ENCODE measurements at regions not wholly inside any gene's neighbourhood (a gene's known extent, or its start where the extent isn't known, plus 50 kb on each side); places are given as distances from the start of the nearest gene placed in this dataset.

GRCh38 chr6:82032444-82032843 is 215.1 kb downstream of the IBTK start:
- Histone ChIP-seq H3K36me3 (ENCODE audit: control insufficient read depth, insufficient read depth, low read length) (no peaks in the 10 kb centered on the region), H3K4me3 (ENCODE audit: low read depth, low read length) (no peak overlapping the region), H3K27me3 (ENCODE audit: control insufficient read depth, insufficient read depth, low read length) (no peaks in the 10 kb centered on the region)
- TF ChIP-seq CTCF (IDR thresholded peaks at IDR 0.05; ENCODE audit: insufficient read depth, low read length, poor library complexity, severe bottlenecking), result no peak
- no peak for DNase-seq (ENCODE audit: low read depth)

DNA sequence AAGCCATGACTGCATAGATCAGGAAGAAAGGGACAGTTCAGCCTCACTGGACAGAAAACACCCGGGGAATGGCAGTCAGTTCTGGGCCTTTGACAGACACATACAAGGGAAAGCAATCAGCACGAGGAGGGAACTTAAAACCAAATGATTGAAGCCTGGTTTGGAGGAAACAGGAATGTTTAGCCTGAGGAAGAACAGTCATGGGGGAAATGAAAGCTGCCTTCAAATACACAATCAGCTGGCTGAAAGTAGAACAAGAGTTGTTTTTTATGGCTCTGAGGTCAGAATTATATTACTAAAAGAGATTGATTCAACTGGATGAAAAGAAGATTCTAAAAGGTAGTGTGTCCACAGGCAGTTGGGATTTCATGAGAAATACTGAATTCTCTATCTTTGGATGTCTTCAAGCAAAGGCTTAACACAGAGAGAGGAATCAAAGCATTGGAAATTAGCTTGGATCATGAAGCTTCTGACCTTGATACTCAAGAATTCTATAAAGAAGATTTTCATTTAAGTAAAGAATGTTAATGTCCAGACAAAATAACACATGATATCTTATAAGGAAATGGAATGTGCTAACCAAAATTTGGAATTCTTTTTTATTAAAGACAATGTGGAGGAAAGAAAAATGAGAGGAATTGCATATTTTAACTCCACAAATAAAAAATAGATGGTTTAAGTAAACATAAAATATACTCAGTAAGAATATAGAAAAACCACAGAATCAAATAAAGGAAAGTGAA is 216.6 kb downstream of the IBTK start:
- no peak for TF ChIP-seq CTCF (IDR thresholded peaks at IDR 0.05; ENCODE audit: insufficient read depth, low read length, poor library complexity, severe bottlenecking)
- H3K27me3 ChIP-seq (ENCODE audit: control insufficient read depth, insufficient read depth, low read length), result no peaks in the 10 kb centered on the region
- H3K36me3 ChIP-seq (ENCODE audit: control insufficient read depth, insufficient read depth, low read length), result no peaks in the 10 kb centered on the region
- no peak overlapping the region for H3K4me3 ChIP-seq (ENCODE audit: low read depth, low read length)
- no peak for DNase-seq (ENCODE audit: low read depth)

GRCh38 chr6:82030301-82030700 is 217.2 kb downstream of the IBTK start:
- Histone ChIP-seq H3K36me3 (ENCODE audit: control insufficient read depth, insufficient read depth, low read length) (no peaks in the 10 kb centered on the region), H3K27me3 (ENCODE audit: control insufficient read depth, insufficient read depth, low read length) (no peaks in the 10 kb centered on the region), H3K4me3 (ENCODE audit: low read depth, low read length) (no peak overlapping the region)
- no peak for TF ChIP-seq CTCF (IDR thresholded peaks at IDR 0.05; ENCODE audit: insufficient read depth, low read length, poor library complexity, severe bottlenecking)
- DNase-seq (ENCODE audit: low read depth), result no peak

DNA sequence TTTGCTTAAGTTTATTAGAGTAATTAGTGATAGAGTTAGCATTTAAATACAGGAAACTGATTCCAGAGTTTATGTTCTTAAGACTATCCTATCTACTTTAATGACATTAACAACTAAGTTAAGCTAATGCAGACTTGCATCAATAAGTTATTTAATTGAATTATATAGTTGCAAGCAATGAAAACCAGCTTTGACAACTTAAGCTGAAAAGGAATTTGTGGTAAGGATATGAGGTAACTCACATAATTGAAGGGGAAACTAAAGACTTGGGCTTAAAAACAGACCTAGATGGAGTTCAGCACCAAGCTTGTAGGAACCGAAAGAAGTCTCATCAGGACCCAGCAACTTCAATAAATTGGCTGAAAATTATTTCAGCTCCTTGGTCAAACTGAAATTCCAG is 222.3 kb downstream of the IBTK start:
- no peaks in the 10 kb centered on the region for H3K36me3 ChIP-seq (ENCODE audit: control insufficient read depth, insufficient read depth, low read length)
- TF ChIP-seq CTCF (IDR thresholded peaks at IDR 0.05; ENCODE audit: insufficient read depth, low read length, poor library complexity, severe bottlenecking), result no peak
- no peak for DNase-seq (ENCODE audit: low read depth)
- no peak overlapping the region for H3K4me3 ChIP-seq (ENCODE audit: low read depth, low read length)
- H3K27me3 ChIP-seq (ENCODE audit: control insufficient read depth, insufficient read depth, low read length), result no peaks in the 10 kb centered on the region

DNA sequence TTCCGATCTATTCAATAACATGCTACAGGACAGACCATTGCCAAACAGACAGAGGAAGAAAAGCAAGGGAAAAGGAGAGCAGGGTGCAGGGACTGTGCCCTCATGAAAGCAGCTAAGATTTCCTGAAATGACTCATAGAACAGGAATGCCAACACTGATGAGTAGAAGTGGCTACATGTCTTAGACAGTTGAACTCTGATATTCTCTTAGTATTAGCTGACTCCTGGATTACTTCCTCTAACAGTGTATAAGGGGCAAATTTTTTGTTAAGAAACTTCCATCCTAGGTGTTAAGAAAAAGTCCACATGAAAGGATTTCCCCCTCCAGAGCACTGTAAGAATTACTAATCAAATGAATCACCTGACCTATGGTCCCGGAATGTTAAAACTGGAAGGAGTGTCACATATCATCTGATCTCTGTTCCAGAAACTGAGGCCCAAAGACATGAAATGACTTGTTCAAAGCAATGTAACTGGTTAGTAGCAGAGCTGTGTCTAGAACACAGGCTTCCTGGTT is 224.9 kb downstream of the IBTK start:
- peak; percentile 86 for DNase-seq (ENCODE audit: low read depth)
- Histone ChIP-seq H3K36me3 (ENCODE audit: control insufficient read depth, insufficient read depth, low read length) (no peaks in the 10 kb centered on the region), H3K4me3 (ENCODE audit: low read depth, low read length) (no peak overlapping the region), H3K27me3 (ENCODE audit: control insufficient read depth, insufficient read depth, low read length) (no peaks in the 10 kb centered on the region)
- TF ChIP-seq CTCF (IDR thresholded peaks at IDR 0.05; ENCODE audit: insufficient read depth, low read length, poor library complexity, severe bottlenecking), result no peak

- TF ChIP-seq CTCF (IDR thresholded peaks at IDR 0.05; ENCODE audit: insufficient read depth, low read length, poor library complexity, severe bottlenecking), result no peak
- Histone ChIP-seq H3K4me3 (ENCODE audit: low read depth, low read length) (no peak overlapping the region), H3K36me3 (ENCODE audit: control insufficient read depth, insufficient read depth, low read length) (no peaks in the 10 kb centered on the region), H3K27me3 (ENCODE audit: control insufficient read depth, insufficient read depth, low read length) (no peaks in the 10 kb centered on the region)
- DNase-seq (ENCODE audit: low read depth), result no peak
These were observed 229.8 kb downstream of the IBTK start for GRCh38 chr6:82017773-82018172.
